Tibial nerve (tissue), 4 donors: ENCODE measurements at regions not wholly inside any gene's neighbourhood (a gene's known extent, or its start where the extent isn't known, plus 50 kb on each side); places are given as distances from the start of the nearest gene placed in this dataset.

Experiments used
- EP300 ChIP-seq, 2 donors: sonication (generic); formaldehyde crosslinking; IDR thresholded peaks; one replicate each; pipeline ENCODE4 v1.6.1; 2017; ENCODE audit warnings: antibody characterized with exemption in 2 of 2, mild to moderate bottlenecking in 1 of 2
- POLR2A ChIP-seq, 2 donors: fragments of 450-650 bp; IDR thresholded peaks; one replicate each; pipeline ENCODE4 v1.6.1; 2017; ENCODE audit warnings: antibody characterized with exemption in 2 of 2, mild to moderate bottlenecking in 2 of 2, moderate library complexity in 2 of 2
- TF ChIP-seq, protein P1 (sequence below), 5 experiments: fragments of 200-600 bp in 3 of 5; fragments of 450-650 bp in 2 of 5; sonication (generic) in 3 of 5; IDR thresholded peaks; one replicate each; pipeline ENCODE4 v1.5.1; 2016 to 2019; ENCODE audit warnings: antibody characterized with exemption in 5 of 5, mild to moderate bottlenecking in 3 of 5, moderate library complexity in 2 of 5

DNA sequence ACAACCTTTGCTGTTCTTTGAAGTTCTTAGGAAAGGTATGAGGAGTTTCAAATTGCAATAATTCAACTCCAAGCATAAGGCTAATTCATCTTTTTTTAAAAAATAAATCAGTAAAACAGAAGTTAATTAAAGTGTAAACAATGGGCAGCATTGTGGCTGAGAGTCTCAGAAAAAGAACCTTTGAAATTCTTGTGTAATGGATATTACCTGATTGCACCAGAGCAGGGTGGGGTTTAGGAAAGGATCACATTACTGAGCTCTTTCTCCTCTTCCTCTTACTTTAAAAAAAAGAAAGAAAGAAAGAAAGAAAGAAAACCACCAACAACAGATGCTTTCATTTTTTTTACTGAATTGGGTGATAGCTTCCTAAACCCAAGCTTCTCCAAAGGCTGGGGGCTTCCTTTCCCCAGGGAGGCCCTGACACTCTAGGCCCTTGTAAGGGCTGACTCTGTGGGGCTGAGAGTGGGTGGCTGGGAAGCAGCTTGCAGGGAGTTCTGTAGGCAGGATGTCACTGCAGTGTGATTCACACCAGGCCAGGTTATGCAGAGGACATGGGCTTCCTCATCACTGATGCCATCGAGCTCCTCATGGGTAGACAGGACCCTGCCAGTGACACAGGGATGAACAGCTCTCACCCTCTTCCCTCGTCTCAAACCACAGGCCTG is 564.5 kb downstream of the FGF9 start:
- TF ChIP-seq, protein P1, sequence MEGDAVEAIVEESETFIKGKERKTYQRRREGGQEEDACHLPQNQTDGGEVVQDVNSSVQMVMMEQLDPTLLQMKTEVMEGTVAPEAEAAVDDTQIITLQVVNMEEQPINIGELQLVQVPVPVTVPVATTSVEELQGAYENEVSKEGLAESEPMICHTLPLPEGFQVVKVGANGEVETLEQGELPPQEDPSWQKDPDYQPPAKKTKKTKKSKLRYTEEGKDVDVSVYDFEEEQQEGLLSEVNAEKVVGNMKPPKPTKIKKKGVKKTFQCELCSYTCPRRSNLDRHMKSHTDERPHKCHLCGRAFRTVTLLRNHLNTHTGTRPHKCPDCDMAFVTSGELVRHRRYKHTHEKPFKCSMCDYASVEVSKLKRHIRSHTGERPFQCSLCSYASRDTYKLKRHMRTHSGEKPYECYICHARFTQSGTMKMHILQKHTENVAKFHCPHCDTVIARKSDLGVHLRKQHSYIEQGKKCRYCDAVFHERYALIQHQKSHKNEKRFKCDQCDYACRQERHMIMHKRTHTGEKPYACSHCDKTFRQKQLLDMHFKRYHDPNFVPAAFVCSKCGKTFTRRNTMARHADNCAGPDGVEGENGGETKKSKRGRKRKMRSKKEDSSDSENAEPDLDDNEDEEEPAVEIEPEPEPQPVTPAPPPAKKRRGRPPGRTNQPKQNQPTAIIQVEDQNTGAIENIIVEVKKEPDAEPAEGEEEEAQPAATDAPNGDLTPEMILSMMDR (IDR thresholded peaks at IDR 0.05), result no peak
- TF ChIP-seq POLR2A (IDR thresholded peaks at IDR 0.05) (no peak), EP300 (IDR thresholded peaks at IDR 0.05) (no peak)
